ENCODE measurements at regions not wholly inside any gene's neighbourhood (a gene's known extent, or its start where the extent isn't known, plus 50 kb on each side); places are given as distances from the start of the nearest gene placed in this dataset.
"Not testable (repeated sequence)": the region's sequence is repeated elsewhere in the genome, so short reads cannot be mapped to it uniquely, and the experiment has no call there.

DNA sequence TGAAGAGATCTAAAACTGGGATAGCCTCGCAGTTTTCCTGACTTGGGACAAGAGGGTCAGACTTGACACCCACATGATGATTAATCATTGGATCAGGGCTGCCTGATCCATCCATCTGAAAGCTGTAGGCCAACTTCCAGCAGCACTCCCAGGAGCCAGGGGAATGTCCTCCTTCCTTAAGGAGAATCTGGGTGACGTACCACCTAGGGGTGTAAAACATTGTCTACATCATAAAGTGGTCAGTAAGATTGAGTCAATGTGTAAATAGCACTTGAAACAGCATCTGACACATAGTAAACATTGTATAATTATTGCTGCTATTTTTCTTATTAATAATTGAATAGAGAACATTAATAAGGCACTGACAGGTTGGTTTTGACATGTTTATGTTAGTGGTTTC is 392.8 kb downstream of the JRKL start:
- no peaks in the 10 kb centered on the region for H3K27me3 ChIP-seq (ENCODE audit: low read depth, low read length)
- H3K4me3 ChIP-seq (ENCODE audit: low read depth in 1 of 2, low read length in 2 of 2): no peak overlapping the region
- H3K9me3 ChIP-seq (ENCODE audit: control insufficient read depth in 1 of 2, low read length in 2 of 2): no peaks in the 10 kb centered on the region
- no peak overlapping the region for H3K27ac ChIP-seq (ENCODE audit: low read length)
- H3K4me1 ChIP-seq (ENCODE audit: control insufficient read depth in 1 of 2, insufficient read depth in 2 of 2, low read length in 2 of 2): no peaks in the 10 kb centered on the region
- H3K36me3 ChIP-seq (ENCODE audit: control insufficient read depth in 1 of 2, insufficient read depth in 2 of 2, low read length in 2 of 2): no peaks in the 10 kb centered on the region

DNA sequence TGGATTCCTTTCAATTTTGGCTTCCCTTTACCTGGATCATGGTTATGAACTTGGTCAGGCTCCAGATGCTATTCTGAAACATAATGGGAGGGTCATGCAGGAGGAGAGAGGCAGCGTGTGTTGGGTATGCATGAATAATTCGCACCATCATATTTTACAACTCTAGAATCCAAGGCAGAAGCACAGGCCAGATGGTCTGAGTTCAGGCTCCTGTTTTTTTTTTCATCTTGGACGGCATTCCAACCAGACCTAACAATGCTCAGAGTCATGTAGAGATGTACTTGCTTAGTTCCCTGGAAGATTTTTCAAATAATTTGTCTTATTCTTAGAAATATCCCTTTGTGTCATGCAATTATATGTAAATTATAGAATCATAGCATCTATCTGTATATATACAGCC is 393.5 kb downstream of the JRKL start:
- Histone ChIP-seq H3K36me3 (ENCODE audit: control insufficient read depth in 1 of 2, insufficient read depth in 2 of 2, low read length in 2 of 2) (no peaks in the 10 kb centered on the region), H3K4me3 (ENCODE audit: low read depth in 1 of 2, low read length in 2 of 2) (no peak overlapping the region), H3K4me1 (ENCODE audit: control insufficient read depth in 1 of 2, insufficient read depth in 2 of 2, low read length in 2 of 2) (no peaks in the 10 kb centered on the region), H3K27ac (ENCODE audit: low read length) (no peak overlapping the region), H3K9me3 (ENCODE audit: control insufficient read depth in 1 of 2, low read length in 2 of 2) (no peaks in the 10 kb centered on the region), H3K27me3 (ENCODE audit: low read depth, low read length) (no peaks in the 10 kb centered on the region)

DNA sequence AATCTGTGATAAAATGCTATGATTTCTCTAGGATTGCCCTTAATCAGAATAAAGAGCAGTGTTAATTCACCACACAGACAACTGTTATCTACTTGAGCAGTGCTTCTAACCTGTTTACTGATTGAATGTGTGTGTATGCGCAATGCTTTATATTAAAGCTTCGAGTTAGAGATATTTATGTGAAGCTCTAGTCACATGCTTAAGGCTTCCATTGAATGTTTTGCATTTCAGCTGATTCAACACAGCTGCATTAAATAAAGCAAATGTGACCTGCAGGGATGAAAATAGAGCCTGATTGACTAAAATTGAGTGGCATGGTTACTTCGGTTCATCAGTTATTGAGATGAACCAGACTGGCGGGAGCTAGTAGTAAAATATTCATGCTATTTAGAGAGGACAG is 395.3 kb downstream of the JRKL start:
- Histone ChIP-seq H3K4me3 (ENCODE audit: low read depth in 1 of 2, low read length in 2 of 2) (no peak overlapping the region), H3K36me3 (ENCODE audit: control insufficient read depth in 1 of 2, insufficient read depth in 2 of 2, low read length in 2 of 2) (no peaks in the 10 kb centered on the region), H3K27ac (ENCODE audit: low read length) (no peak overlapping the region), H3K4me1 (ENCODE audit: control insufficient read depth in 1 of 2, insufficient read depth in 2 of 2, low read length in 2 of 2) (no peaks in the 10 kb centered on the region), H3K9me3 (ENCODE audit: control insufficient read depth in 1 of 2, low read length in 2 of 2) (no peaks in the 10 kb centered on the region), H3K27me3 (ENCODE audit: low read depth, low read length) (no peaks in the 10 kb centered on the region)

DNA sequence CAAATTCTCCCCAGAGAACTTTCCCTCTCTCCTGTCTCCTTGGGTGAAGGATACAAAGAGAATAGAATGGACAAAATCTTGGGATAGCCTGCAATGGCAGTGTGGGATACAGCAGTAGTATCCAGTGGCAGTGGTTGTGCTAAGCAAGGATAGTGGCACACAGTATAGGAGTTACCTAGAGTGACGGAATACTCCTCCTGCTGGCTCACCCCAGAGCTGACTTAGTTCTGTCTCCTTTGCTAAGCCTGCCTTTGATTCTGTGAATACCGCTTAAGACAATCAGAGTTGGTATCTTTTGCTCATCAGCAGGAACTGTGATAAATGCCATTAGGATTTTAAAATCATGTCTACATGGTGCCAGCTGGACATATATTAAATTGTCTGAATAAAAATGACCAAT is 404.3 kb downstream of the JRKL start:
- H3K27me3 ChIP-seq (ENCODE audit: low read depth, low read length): no peaks in the 10 kb centered on the region
- H3K27ac ChIP-seq (ENCODE audit: low read length): no peak overlapping the region
- H3K36me3 ChIP-seq (ENCODE audit: control insufficient read depth in 1 of 2, insufficient read depth in 2 of 2, low read length in 2 of 2): no peaks in the 10 kb centered on the region
- H3K4me3 ChIP-seq (ENCODE audit: low read depth in 1 of 2, low read length in 2 of 2): no peak overlapping the region
- no peaks in the 10 kb centered on the region for H3K4me1 ChIP-seq (ENCODE audit: control insufficient read depth in 1 of 2, insufficient read depth in 2 of 2, low read length in 2 of 2)
- peaks cover 0 to 2% of the 10 kb centered on the region in 2 donors for H3K9me3 ChIP-seq (ENCODE audit: control insufficient read depth in 1 of 2, low read length in 2 of 2)

DNA sequence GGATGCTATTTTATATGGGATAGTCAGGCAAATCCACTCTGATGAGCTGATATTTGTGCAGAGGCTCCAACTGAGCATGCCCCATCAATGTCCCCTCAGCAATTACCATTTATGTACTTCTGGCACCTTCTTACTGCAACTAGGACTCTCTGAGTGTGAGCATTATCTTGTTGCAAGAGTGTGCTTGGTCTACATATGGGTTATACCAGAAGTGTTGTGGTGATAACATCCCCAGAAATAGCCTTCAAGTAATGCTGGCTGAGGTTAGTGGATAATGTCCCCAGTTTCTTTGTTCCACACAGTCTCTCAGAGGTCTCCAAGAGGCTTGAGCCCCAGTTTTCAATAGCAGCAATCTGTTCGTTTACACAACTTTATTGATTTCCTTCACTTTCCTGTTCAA is 408.6 kb downstream of the JRKL start:
- Histone ChIP-seq H3K9me3 (ENCODE audit: control insufficient read depth in 1 of 2, low read length in 2 of 2) (no peaks in the 10 kb centered on the region), H3K4me1 (ENCODE audit: control insufficient read depth in 1 of 2, insufficient read depth in 2 of 2, low read length in 2 of 2) (no peaks in the 10 kb centered on the region), H3K27me3 (ENCODE audit: low read depth, low read length) (no peaks in the 10 kb centered on the region), H3K36me3 (ENCODE audit: control insufficient read depth in 1 of 2, insufficient read depth in 2 of 2, low read length in 2 of 2) (no peaks in the 10 kb centered on the region), H3K4me3 (ENCODE audit: low read depth in 1 of 2, low read length in 2 of 2) (no peak overlapping the region), H3K27ac (ENCODE audit: low read length) (no peak overlapping the region)

DNA sequence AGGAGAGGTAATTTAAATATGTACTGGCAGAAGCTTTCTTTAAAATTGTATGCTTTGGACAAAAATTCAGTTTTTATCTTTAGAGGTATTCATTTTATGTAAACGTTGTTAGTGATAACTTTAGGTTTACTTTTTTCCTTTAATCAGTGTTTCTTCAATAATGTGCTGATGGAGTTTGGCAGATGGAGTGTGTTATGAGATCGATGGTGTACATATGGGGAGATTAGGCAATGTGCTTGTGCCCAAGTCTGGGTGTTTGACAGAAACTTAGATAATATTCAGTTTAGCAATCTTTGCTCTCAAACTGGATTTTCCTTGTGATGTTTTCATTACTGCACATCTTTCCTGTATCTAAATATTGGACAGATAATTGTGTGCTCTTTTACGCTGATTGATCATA is 425.4 kb downstream of the JRKL start:
- no peaks in the 10 kb centered on the region for H3K36me3 ChIP-seq (ENCODE audit: control insufficient read depth in 1 of 2, insufficient read depth in 2 of 2, low read length in 2 of 2)
- no peak overlapping the region for H3K27ac ChIP-seq (ENCODE audit: low read length)
- H3K9me3 ChIP-seq (ENCODE audit: control insufficient read depth in 1 of 2, low read length in 2 of 2): peaks cover 0 to 2% of the 10 kb centered on the region in 2 donors
- H3K4me3 ChIP-seq (ENCODE audit: low read depth in 1 of 2, low read length in 2 of 2): no peak overlapping the region
- H3K27me3 ChIP-seq (ENCODE audit: low read depth, low read length): no peaks in the 10 kb centered on the region
- H3K4me1 ChIP-seq (ENCODE audit: control insufficient read depth in 1 of 2, insufficient read depth in 2 of 2, low read length in 2 of 2): no peaks in the 10 kb centered on the region

DNA sequence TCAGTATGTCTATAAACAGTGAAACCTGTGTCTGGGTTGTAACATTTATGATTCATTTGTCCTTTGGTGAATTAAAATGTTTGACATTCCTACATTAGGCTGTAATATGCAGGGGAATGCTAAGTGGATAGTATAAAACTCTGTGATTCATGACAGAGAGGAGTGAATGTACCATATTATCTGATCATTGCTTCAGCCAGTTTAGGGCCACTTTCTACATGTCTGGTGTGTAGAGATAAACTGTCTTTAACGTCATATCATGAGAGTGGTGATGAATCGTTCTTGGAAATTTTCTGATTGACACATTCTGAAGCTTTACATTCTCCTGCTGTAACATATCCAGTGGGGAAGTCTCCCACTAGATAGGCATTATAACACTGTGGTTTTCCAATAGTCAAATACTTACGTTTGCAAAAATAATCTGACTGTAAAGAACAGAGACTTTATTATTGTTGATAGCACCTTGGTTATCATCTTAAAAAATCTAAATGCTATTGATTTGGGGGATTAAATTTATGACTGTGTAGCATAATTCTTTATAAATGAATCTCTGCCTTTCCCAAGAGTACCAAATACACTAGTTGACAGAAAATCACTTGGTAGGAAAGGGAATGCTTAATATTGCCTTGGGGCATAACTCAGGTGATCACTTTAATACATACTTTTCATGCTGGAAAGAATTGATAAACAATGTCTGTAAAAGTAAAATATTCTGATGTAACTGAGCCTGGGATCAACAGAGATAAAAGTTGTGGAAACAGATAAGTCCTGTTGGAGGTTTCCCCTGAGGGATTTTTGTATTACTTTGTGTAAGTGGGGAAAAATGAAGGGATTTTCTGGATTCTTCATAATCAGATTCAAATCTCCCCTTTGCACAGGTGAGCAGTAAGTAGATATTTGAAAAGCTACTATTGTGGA is 427.9 kb downstream of the JRKL start:
- H3K4me1 ChIP-seq (ENCODE audit: control insufficient read depth in 1 of 2, insufficient read depth in 2 of 2, low read length in 2 of 2): no peaks in the 10 kb centered on the region
- H3K27ac ChIP-seq (ENCODE audit: low read length): no peak overlapping the region
- no peak overlapping the region for H3K4me3 ChIP-seq (ENCODE audit: low read depth in 1 of 2, low read length in 2 of 2)
- H3K36me3 ChIP-seq (ENCODE audit: control insufficient read depth in 1 of 2, insufficient read depth in 2 of 2, low read length in 2 of 2): no peaks in the 10 kb centered on the region
- no peaks in the 10 kb centered on the region for H3K27me3 ChIP-seq (ENCODE audit: low read depth, low read length)
- H3K9me3 ChIP-seq (ENCODE audit: control insufficient read depth in 1 of 2, low read length in 2 of 2): no peaks in the 10 kb centered on the region

DNA sequence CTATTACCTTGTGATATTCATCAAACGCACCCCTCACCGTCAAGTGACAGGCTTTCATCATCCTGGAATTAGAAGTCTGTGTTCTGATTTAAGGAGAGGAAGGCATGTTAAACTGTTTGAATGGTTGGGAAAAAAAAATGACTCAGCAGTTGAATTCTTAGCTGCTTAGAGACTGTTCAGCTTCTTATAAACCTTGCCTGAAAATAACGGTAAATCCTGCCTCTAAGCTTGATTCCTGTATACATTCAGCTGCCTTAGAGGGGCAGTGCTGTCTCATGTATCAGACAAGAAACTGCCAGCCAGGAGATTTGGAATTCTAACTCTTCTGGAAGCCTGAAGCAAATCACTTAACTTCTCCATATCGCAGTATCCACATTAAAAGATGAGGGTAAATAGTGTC is 437.4 kb downstream of the JRKL start:
- Histone ChIP-seq H3K36me3 (ENCODE audit: control insufficient read depth in 1 of 2, insufficient read depth in 2 of 2, low read length in 2 of 2) (no peaks in the 10 kb centered on the region), H3K4me3 (ENCODE audit: low read depth in 1 of 2, low read length in 2 of 2) (no peak overlapping the region), H3K27me3 (ENCODE audit: low read depth, low read length) (no peaks in the 10 kb centered on the region), H3K27ac (ENCODE audit: low read length) (no peak overlapping the region), H3K9me3 (ENCODE audit: control insufficient read depth in 1 of 2, low read length in 2 of 2) (no peaks in the 10 kb centered on the region), H3K4me1 (ENCODE audit: control insufficient read depth in 1 of 2, insufficient read depth in 2 of 2, low read length in 2 of 2) (no peaks in the 10 kb centered on the region)

DNA sequence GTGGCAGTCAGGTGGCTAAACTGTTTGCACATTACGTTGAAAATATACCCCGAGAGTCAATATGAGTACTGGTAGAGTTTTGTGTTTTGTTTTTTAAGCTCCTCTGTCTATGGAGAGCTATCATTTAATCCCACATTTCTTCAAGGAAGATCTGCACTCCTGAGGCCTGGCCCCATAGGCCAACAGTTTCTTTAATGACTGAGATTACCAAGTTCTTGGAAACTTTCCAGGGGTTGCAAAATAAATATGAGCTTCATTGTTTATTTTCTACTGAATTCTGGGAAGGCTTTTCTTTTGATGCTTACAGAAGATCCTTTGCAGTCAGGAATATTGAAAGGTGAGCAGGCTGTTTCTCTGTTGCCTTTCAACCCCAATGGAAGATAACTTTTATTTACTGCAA is 452.0 kb downstream of the JRKL start:
- Histone ChIP-seq H3K27ac (ENCODE audit: low read length) (no peak overlapping the region), H3K36me3 (ENCODE audit: control insufficient read depth in 1 of 2, insufficient read depth in 2 of 2, low read length in 2 of 2) (no peaks in the 10 kb centered on the region)

DNA sequence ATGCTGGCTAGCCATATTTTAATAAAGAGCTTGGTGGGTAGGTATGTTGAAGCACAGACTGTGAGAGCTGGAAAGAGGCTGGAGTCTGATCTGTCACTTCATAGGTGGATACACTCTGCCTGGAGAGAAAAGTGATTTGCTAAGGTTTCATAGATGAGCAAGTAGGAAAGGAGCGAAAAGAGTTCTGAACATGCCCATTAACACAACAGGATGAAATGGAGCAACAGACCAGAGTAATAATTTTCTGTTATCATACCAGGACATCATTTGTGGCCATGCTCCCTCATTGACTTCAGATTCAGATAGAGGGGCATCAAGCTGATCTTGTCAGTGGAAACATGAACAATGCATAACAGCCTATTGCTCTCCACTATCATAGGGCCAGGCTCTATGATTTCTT is 452.9 kb downstream of the JRKL start:
- Histone ChIP-seq H3K4me3 (ENCODE audit: low read depth in 1 of 2, low read length in 2 of 2) (no peak overlapping the region), H3K36me3 (ENCODE audit: control insufficient read depth in 1 of 2, insufficient read depth in 2 of 2, low read length in 2 of 2) (no peaks in the 10 kb centered on the region), H3K27me3 (ENCODE audit: low read depth, low read length) (no peaks in the 10 kb centered on the region), H3K9me3 (ENCODE audit: control insufficient read depth in 1 of 2, low read length in 2 of 2) (no peaks in the 10 kb centered on the region), H3K4me1 (ENCODE audit: control insufficient read depth in 1 of 2, insufficient read depth in 2 of 2, low read length in 2 of 2) (no peaks in the 10 kb centered on the region), H3K27ac (ENCODE audit: low read length) (no peak overlapping the region)

More for the DNA sequence above, 452.0 kb downstream of the JRKL start:
- Histone ChIP-seq H3K4me1 (ENCODE audit: control insufficient read depth in 1 of 2, insufficient read depth in 2 of 2, low read length in 2 of 2) (no peaks in the 10 kb centered on the region), H3K27me3 (ENCODE audit: low read depth, low read length) (no peaks in the 10 kb centered on the region), H3K9me3 (ENCODE audit: control insufficient read depth in 1 of 2, low read length in 2 of 2) (no peaks in the 10 kb centered on the region), H3K4me3 (ENCODE audit: low read depth in 1 of 2, low read length in 2 of 2) (no peak overlapping the region)

DNA sequence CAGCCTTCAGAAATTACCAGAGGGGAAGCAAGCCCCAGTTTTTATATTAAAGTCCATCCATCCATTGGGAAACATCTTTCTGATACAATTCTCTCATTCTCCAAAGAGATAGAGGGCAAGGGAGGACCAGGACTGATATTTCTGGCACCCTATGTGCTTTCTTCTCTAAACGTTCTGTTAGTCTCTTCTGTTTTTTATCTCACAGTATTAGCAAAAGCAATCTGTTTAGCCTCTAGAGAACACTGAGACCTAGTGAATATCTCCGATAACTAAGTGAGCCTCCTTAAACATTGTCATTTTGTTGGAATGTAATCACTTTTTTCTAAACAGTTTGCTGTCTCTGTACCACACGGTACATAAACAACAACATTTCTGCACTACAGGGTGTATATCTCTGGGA is 464.6 kb downstream of the JRKL start:
- H3K9me3 ChIP-seq (ENCODE audit: control insufficient read depth in 1 of 2, low read length in 2 of 2): peaks cover 0 to 2% of the 10 kb centered on the region in 2 donors
- no peak overlapping the region for H3K4me3 ChIP-seq (ENCODE audit: low read depth in 1 of 2, low read length in 2 of 2)
- no peaks in the 10 kb centered on the region for H3K36me3 ChIP-seq (ENCODE audit: control insufficient read depth in 1 of 2, insufficient read depth in 2 of 2, low read length in 2 of 2)
- H3K27me3 ChIP-seq (ENCODE audit: low read depth, low read length): no peaks in the 10 kb centered on the region
- H3K27ac ChIP-seq (ENCODE audit: low read length): no peak overlapping the region
- H3K4me1 ChIP-seq (ENCODE audit: control insufficient read depth in 1 of 2, insufficient read depth in 2 of 2, low read length in 2 of 2): no peaks in the 10 kb centered on the region

DNA sequence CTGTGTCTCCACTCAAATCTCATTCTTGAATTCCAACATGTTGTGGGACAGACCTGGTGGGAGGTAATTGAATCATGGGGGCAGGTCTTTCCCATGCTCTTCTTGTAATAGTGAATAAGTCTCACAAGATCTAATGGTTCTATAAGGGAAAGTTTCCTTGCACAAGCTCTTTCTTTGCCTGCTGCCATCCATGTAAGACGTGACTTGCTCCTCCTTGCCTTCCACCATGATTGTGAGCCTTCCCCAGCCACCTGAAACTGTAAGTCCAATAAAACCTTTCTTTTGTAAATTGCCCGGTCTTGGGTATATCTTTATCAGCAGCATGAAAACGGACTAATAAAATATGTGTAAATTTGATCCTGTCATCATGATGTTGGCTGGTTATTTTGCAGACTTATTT is 471.9 kb downstream of the JRKL start:
- not testable (repeated sequence) for H3K27me3 ChIP-seq (ENCODE audit: low read depth, low read length); H3K9me3 ChIP-seq (ENCODE audit: control insufficient read depth in 1 of 2, low read length in 2 of 2); H3K4me1 ChIP-seq (ENCODE audit: control insufficient read depth in 1 of 2, insufficient read depth in 2 of 2, low read length in 2 of 2)

More for the DNA sequence above, 471.9 kb downstream of the JRKL start:
- H3K27ac ChIP-seq (ENCODE audit: low read length); H3K36me3 ChIP-seq (ENCODE audit: control insufficient read depth in 1 of 2, insufficient read depth in 2 of 2, low read length in 2 of 2); H3K4me3 ChIP-seq (ENCODE audit: low read depth in 1 of 2, low read length in 2 of 2): not testable (repeated sequence)

All from muscle layer of duodenum (tissue), 2 donors.